ENCODE measurements at regions not wholly inside any gene's neighbourhood (a gene's known extent, or its start where the extent isn't known, plus 50 kb on each side); places are given as distances from the start of the nearest gene placed in this dataset.

DNA sequence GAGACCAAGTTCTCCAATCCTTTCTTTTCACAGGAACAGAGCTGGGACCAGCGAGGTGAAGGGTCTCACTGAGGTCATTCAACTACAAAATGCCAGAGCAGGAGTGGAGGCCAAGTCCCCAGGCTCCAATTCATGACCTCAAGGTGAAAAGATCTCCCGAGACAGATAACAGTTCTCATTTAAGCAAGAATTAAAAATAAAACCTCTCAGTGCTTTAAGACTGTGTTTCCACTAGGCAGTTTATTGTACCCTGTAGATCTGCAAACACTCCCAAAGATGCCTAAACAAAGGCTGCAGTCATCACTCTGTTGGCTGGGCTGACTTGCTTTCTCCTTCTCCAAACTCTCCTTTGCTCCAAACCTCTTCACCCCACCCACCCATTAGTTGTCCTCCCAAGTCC lies 74.8 kb upstream of the CXCL12 start:
- TF ChIP-seq CTCF (IDR thresholded peaks at IDR 0.05; ENCODE audit: extremely low read depth, missing control alignments): no peak

GRCh38 chr10:44460416-44460815 lies 75.5 kb upstream of the CXCL12 start:
- no peak for TF ChIP-seq CTCF (IDR thresholded peaks at IDR 0.05; ENCODE audit: extremely low read depth, missing control alignments)
- DNase-seq (ENCODE audit: low spot score): no peak

More for the DNA sequence above, 74.8 kb upstream of the CXCL12 start:
- no peak for DNase-seq (ENCODE audit: low spot score)

- TF ChIP-seq CTCF (IDR thresholded peaks at IDR 0.05; ENCODE audit: extremely low read depth, missing control alignments): no peak
- no peak for DNase-seq (ENCODE audit: low spot score)
Observed at GRCh38 chr10:44462338-44462914, 77.5 kb upstream of the CXCL12 start.

- no peak for TF ChIP-seq CTCF (IDR thresholded peaks at IDR 0.05; ENCODE audit: extremely low read depth, missing control alignments)
- DNase-seq (ENCODE audit: low spot score): no peak
Observed at GRCh38 chr10:44463511-44464121, 78.7 kb upstream of the CXCL12 start.

- no peak for DNase-seq (ENCODE audit: low spot score)
- no peak for TF ChIP-seq CTCF (IDR thresholded peaks at IDR 0.05; ENCODE audit: extremely low read depth, missing control alignments)
Observed at GRCh38 chr10:44464503-44464902, 79.6 kb upstream of the CXCL12 start.

DNA sequence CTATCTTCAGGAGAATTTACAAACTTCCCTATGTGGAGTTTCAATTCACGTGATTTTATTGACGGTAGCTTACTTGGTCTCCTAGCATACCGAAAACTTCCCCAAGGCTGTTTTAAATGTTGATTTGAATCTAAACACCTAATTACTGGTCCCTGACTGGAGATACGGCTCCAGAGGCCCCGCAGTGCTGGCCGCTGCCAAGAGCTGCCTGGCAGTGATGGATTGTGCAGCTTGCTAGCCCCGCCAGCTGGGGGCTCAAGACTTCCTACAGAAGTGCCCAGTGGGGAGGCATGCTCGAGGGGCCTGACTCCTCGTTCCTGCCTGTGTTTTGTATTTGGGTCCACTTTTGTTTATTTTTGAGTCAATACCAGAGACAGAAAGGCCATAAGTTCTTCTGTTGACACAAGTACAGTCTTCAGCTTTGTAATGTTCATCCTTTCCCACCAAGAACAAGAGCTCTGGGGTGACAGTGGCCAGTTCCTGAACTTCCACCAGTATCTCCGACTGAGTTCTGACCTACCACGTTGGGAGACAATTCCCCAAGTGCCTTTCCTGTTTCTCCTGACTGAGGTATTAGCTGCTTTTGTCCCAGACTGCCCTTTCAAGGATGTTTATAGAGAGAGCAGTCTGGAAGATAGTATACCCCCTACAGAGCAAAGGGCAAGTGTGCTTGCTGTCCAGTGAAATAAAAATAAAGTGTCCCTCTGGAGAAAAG lies 80.7 kb upstream of the CXCL12 start:
- TF ChIP-seq CTCF (IDR thresholded peaks at IDR 0.05; ENCODE audit: extremely low read depth, missing control alignments): no peak
- no peak for DNase-seq (ENCODE audit: low spot score)

DNA sequence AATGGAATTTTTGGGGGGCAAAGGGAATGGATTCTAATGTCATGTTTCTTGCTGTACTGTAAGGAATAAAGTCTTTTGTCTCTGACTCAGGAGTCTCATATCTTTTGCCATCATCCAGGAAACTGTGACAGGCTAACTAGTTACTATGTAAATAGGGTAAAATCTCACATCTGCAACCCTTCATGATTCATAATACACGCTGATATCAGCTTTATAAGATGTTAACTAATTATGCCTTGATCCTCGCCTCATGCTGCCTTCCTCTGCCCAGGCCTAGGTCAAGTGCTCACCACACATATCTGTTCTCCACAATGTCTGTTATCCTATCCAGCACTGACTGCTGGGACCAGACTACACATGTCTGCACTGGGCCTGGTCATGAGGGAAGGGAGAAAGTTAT lies 81.3 kb upstream of the CXCL12 start:
- no peak for TF ChIP-seq CTCF (IDR thresholded peaks at IDR 0.05; ENCODE audit: extremely low read depth, missing control alignments)
- DNase-seq (ENCODE audit: low spot score): no peak
